NCI-H524 treated with DMSO at 0.1 percent for 48 hours (cell line): ENCODE measurements at regions not wholly inside any gene's neighbourhood (a gene's known extent, or its start where the extent isn't known, plus 50 kb on each side); places are given as distances from the start of the nearest gene placed in this dataset.

ENCODE experiments used
- DNase-seq: peaks from one replicate; lab custom pipeline; 2025; lab: John Stamatoyannopoulos, UW

DNA sequence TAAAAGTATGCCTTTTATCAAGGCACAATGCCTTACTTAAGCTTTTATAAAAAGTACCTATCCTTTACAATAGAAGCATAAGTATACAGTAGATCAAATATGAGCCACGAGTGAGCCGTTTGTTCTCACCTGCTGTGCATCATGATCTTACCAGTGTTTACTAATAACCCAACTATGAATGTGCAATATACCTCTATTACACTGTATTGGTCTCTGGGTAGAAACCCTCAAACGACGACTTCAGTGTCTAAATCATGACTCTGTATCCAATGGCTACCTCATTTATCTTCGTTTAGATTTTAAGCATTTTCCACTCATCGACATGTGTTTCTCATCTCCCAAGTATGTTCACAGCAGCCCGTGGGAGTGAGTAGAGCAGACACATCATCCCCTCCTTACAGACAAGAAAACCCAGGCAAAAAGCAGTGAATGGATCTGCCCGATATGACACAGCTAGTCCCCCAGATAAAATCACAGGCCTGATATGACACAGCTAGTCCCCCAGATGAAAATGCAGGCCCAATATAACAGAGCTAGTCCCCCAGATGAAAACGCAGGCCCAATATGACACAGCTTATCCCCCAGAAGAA lies 279.8 kb downstream of the TNS1 start:
- DNase-seq, result no peak

DNA sequence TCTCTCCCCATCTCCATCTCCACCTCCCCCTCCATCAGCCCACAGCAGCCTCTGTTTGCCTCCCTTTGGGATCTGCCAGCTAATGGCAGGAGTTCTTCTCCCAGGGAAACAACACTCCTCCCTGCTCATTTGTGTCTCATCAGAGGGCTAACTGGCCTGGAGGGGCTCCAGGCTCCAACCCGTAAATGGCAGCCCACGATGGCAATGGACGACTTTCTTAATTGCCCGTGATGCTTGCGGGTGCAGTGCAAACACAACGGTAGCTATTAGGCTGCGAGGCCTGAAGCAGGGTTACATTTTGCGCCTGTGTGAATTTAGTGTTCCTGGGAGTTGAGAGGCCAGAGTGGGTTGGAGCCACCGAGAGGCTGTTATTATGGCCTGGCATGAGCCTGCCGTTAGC lies 285.1 kb downstream of the TNS1 start:
- DNase-seq, result no peak

DNA sequence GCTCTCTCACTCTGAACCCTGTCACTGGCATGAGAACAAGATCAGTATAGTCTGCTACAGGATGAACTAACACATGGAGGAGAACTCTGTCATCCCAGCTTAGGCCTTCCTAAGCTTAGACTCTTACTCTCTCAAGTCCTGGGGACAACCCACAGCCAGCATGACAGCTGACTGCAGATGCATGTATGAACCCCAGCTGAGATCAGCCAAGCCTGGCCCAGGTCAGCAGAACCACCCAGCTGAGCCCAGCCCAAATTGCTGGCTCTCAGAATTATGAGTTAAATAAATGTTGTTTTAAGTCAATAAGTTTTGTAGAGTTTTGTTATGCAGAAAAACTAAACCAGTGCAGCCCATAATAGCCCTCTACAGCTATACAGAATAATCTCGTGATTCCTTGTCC lies 287.3 kb downstream of the TNS1 start:
- DNase-seq, result no peak

DNA sequence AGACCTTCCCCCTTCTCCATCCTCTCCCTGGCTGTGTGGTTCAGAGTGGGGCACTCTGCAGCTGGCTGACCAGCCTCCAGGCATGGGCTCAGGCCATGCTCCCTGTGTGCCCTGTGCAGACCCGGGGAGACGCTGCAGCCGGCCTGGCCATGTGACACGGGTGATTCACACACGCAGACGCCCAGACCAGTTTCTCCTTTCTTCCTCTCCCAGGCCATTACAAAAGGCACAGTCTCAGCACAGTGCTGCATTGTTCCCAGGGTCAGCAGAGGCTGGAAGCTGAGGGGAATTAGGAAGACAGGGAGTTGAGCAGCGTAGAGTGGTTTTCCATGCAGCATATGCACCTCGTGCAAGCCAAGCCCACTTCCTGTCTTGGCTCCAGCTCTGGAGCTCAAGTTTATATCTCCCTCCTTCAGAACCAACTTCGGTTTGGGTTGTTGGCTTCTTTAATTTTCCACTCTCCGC lies 288.5 kb downstream of the TNS1 start:
- no peak for DNase-seq

DNA sequence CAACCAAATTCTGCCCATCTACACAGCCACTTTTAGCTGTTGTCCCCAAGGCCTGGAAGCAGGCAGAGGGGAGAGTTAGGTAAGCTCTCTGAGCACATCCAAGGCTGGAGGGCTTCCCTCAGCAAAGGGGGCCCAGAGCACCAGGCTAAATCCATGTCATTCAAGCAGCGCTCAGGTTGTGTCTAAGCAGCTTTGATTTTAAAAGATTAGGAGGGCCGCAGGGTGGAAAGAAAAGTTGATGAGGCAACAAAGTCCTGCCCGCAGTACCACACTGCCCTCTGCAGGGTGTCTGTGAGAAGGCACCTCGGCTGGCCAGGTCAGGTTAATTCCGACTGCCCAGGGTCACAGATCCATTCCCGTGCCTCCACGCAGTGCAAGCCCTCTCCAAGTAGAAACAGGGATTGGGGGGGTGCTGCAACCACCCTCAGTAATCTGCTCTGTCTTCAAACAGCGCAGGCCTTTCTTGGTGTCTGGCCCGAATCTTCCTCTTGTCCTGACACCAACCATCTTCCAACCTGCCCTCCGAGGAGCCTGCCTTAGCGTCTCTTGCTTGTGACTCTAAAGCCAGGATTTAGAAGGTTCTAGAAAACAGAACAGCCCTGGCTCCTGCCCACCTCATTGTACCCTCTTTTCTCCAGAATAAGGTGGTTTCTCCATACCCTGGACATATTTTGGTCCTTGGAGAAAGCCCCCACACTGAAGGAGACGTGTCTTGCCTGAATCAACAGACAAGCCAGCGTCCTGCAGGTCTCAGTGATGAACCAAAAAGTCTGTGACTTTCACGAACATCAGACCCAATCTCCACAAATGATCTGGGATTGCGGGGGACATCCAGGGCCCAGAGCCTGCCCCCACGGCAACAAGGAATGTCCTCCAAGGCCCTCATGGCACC lies 289.2 kb downstream of the TNS1 start:
- peak; percentile 37 for DNase-seq

DNA sequence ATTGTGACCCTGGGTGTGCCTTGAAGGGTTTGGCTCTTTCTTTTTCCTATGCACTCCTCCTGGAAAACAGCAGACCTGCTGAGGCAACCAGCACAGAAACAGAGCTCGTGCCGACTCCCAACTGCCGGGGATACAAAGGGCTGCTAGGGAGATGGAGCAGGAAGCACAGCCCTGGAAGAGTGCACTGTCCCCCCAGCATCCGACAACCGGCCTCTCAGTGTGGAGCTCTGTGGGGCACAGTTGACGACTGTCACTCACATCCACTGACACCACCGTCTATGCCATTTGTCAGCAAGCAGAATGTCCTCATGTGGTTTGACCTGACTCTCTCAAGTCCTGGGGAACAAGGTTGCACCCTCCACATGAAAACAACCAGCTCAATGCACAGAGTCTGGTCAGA lies 290.4 kb downstream of the TNS1 start:
- no peak for DNase-seq

DNA sequence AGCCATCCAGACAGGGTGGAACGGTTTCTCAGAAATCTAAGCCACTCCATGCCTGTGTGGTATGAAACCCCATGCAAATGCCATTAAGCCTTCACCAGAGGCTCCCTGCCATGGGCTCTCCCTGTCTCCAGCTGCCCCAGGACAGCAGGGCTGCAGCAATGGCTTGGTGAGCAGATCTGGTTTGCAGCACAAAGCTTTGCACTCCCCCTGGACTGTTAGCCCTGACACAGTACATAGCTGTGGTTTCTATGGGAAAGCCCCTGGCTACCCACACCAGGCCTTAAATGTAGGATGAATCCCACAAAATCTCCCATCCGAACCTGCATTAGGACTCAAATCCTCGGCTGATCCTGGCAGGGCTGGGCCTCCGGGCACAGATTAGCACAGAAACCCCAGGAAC lies 291.6 kb downstream of the TNS1 start:
- no peak for DNase-seq

DNA sequence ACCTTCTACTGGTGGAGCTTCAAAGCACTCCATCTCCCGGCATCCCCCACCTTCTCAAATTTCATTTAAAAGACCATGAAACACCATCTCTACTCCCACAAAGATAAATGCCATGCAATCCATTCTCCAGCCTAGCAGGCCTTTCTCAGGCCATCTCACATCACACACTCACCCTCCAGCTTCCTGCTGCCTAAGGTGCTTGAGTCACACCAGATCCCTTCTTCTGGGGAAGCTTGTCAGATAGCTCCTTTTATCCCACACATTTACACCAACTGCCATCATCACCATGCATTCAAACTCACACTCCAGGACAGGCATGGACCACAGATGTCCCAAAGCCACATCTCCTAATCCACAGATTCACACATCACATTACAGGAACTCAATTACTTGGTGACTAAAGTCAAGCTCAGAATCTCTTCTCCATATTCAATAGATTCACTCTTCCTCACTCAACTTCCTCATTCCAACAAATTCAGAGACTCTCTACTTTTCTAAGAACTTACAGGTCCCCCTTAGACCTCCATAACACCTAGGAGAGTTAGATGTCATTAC lies 292.5 kb downstream of the TNS1 start:
- DNase-seq, result no peak

DNA sequence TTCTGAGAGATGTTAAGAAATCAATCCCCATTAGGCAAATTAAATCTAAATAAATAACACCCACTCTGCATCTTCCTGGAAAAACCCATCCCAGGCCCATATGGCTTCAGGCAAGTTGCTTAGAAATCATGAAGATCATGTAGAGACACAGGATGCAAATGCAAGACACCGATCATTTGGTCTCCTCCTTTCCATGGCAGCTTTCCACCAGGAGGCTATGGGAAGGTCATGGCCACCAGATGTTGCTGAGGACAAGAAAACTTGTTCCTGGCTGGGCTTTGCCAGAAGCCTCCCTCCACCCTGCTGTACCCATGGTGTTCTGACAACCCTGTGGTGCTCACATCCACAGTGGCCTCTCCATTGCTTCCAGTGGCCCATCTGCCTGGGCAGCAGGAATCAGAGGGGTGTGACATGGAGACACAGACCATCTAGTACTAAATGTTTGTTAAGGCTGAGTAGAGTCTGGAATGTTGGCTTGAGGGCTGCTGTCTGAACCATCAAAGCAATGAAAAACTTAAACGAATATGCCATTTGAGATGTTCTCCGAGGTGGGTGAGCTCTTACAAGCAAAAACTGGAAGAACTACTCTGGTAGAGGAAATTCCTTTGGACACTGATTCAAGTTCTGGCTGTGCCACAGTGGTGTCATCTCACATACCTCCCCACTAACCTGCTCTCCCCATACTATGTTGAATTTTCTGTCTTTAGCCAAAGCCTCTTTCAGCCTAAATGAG lies 293.2 kb downstream of the TNS1 start:
- DNase-seq, result no peak

DNA sequence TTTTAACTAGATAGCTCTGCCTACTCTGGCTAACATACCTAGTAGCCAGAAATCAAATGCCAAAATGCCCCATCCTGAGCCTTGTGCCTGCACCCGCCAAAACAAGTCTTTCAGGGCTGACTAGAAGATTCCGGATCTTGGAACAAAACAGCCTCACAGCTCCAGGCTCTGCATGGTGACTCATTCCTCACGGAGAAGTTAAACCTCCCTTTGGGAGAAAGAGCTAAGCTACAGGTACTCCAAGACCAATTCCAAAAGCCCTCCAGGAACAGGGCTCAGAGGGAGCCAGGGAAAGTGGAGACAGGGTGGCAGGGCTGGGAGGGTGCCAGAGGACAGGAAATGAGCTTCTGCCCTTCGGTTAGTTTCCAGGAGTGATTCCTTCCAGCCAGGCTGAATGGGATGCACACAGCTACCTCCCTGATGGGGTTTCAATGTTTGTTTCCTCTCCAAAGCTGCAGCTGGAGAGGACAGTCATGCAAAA lies 295.6 kb downstream of the TNS1 start:
- DNase-seq, result no peak

DNA sequence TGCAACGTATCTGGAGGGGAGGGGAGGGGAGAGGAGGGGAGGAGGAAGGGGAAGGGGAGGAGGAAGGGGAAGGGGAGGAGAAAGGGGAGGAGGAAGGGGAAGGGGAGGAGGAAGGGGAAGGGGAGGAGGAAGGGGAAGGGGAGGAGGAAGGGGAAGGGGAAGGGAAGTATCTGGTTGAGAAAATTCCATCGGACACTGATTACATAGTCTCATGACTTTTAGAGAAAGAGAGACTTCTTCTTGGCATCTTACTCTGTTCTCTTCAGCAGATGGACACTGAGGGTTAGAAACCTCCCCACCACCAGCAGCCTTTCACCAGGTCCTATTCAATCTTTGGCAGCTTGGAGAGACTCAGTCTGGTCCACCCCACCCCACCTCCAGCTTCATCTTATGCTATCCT lies 296.3 kb downstream of the TNS1 start:
- DNase-seq, result no peak

DNA sequence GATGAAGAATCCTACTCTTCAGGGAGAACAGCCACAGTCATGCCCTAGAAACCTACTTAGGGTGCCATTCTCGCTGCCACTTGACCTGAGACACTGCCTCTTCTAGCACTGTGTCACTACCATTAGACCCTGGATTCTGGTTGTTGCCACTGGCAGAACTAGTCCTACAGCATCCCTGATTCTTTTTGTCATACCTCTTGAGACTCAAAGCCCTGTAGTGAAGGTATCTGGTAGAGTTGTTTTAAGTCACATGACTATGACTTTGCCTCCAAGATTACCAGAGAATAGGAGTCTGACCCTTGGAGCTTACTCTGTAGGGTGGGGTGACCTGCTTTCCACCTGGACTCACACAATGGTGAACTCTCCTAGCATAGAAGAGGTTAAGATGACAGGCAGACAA lies 296.7 kb downstream of the TNS1 start:
- DNase-seq, result no peak

DNA sequence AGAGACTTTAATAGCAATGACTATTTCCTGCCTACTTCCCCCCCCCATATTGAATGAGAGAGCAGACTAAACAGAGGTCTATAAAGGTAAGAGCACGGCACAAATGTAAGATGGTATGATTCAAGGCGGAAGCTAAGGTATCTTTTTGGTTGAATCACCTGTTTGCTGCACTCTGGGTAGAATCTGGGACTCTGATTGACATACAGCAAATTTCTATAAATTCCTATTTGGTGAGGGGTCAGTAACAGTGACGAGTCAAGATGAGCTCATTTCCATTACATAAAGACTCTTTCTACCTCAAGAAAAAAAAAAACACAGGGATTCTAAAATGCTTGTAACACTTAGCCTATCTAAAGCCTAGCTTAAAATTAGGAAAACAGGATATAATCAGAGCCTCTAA lies 297.3 kb downstream of the TNS1 start:
- no peak for DNase-seq

DNA sequence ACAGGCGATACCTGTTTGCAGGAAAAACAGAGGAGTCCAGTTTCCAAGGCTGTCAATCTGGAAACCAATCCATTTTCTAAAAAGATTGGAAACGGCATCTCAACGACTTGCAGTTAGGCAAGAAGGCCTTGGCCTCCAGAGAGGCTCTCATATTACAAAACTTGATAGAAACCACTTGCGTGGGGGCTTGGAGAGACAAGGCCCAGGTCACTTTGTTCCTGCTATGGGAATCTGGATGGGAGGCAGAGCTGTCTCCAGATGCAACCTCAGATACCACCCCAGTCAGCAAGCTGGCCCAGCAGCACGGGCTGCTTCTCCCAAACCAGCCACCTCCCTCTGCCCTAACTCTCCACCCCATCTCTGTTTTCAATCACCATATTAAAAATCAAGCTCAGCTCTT lies 298.8 kb downstream of the TNS1 start:
- DNase-seq, result no peak

DNA sequence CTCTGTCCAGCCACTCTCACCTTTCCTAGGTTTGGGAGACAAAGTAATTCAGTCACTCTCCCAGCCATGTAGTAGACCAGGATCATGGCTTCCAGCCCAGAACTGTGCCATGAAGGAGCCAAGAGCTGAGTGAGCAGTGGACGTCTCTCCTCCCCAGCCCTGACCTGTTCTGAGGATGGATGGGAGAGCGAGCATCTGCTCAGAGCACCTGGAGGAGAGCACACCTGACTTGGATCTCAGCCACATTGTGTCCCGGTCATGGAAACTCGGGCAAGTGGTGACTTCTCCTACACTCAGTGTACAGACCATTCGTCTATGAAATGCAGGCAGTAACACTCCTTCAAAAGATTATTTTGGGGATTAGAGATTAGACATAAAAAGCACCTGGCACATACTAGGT lies 299.7 kb downstream of the TNS1 start:
- DNase-seq, result no peak

DNA sequence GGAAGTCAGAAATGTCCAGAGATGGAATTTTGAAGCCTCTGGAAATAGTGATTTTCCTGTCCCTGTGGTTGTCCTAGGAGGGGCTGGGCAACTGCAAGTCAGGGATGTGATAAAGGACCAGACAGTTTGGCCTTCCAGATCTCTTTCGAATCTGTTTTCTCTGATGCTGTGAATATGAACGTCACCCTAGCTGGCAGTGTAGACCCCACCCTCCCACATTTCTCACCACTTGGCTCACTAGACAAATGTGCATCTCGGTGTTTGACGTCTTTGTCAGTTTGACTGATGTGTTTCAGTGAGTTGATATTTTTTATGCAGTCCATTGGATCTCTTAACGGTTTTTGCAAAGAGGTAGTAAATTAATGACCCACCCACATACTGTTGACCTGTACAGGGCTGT lies 301.2 kb downstream of the TNS1 start:
- DNase-seq, result no peak

DNA sequence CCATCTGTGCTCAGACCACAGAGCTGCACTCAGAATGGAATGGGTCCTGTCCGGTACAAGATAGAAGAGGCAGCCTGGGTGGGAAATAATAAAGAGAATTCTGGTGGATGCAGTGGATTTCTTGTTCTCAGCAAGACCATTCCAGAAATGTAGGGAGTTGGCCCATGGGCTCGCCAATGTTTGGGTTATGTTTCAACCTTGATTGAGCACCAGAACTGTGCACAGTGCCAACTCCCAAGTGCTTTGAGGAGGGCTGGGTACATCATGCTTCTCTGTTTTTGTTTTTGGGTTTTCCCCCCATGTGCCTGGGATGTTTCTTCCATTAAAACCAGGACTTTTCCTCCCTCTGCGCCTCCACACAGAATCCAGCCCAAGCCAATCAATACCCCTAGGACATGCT lies 304.1 kb downstream of the TNS1 start:
- no peak for DNase-seq

DNA sequence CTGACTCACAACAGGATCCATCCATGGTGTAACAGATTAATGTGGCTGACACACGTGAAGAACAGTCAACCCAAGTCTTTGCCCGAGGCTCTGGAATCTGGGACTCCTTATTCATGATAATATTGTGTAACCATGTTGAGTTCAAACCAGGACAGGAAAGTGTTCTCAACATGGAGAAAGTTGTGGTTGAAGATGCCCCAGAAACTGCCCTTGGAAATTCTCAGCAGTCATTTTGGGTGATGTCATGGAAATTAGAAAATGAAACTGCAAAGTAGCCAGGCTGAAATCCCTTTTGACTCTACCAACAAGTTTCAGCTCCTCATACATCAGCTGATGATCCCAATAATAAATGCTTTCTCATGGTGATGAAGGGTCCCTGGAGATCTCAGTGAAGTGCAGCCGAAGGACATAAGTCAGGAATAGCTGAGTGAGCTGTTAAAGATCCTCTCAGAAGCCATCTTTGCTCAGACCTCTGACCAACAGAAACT lies 307.7 kb downstream of the TNS1 start:
- no peak for DNase-seq

DNA sequence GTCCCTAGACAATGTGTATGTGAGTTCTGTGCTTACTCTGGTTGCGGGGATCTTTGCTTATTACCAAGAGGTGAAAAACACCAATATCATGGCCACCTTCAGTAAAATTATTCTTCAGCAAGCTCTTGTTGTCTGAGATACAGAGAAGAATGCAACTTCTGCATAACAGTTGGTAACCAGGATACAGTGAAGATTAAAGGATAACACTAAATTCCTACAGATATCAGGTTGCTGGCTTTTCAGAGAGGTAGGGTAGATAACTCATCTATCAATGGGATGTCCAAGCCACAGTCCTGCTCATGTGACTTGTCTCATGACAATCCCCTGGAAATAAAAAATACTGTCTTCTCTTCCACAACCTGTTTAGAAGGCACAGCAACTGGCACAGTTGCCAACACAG lies 308.5 kb downstream of the TNS1 start:
- DNase-seq, result no peak

DNA sequence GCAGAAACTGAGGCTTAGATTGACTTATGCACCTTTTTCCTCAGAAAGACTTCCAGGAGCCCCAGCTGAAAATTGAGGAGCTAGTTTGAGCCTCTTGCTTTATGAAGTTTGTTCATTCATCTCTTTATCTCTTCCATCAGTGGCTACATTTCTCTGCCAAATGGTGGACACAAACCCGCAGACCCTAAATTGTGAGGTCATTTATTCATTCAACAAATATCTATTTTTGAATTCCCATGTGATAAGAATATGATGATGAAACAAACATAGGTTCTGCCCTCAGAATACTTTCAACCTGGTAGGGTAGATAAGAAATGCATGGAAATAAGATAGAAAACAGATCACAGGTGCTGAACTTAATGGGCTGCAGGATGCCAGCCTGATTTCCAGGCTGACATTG lies 309.4 kb downstream of the TNS1 start:
- no peak for DNase-seq

DNA sequence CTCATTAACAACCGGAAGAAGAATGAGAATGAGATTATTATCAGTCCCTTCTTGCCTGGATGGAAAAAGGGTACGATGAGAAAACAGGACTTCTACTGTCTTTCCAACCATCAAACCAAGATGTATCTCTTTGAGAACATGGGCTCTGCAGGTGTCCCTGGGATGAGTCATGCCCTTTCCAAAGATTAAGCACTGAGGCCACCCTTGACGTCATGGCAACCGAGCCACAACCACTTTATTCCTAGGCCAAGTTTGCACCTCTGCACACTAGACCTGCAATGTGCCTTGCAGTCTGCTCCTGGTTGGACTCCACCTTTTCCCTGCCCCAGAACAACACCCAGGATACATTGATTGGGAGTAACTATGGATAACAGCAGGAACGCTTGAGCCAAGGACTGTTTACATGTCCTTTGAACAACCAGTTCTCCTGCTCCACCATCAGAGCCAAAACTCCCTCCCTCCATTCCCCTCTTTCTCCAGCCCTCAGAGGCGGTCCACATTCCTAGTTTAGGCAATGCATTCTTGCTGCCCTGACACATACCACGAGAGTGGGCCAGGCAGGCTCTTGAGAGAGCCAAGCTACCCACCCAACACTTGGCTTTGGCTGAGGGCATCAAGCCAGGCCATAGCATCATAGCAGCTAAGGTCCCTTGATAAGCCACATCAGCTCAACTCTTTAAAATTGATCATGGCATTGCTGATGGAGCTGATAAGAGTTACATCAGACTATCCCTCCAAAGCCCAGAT lies 310.7 kb downstream of the TNS1 start:
- no peak for DNase-seq

DNA sequence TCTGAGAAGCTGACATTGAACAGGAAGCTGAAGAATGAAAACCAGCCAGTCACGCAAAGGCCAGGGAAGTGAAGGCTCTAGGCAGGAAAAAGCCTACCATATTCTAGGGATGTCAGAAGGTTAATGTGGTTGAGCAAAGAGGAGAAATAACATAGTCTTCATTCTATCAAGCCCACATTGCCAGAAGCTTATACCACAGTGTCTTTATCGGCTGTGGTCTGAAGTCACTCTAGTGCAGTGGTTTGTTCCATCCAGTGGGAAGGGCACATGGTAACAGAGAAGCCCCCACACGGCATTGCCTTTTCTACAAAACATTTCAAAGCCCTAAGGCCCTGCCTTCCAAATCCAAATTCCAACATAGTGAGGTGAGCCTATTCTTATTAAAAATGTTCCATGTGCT lies 311.3 kb downstream of the TNS1 start:
- DNase-seq, result no peak
